HPDE6-E6E7 (cell line): ENCODE measurements at regions not wholly inside any gene's neighbourhood (a gene's known extent, or its start where the extent isn't known, plus 50 kb on each side); places are given as distances from the start of the nearest gene placed in this dataset.
"Not testable (repeated sequence)": the region's sequence is repeated elsewhere in the genome, so short reads cannot be mapped to it uniquely, and the experiment has no call there.

Experiments used
- DNase-seq: peaks from one replicate; pipeline ENCODE4 v3.0.0; 2011; ENCODE audit warnings: missing footprints; ENCODE audit errors: extremely low spot score

- DNase-seq, result no peak
Measured at GRCh38 chrX:113514906-113515305, 674.3 kb upstream of the AMOT start.

- DNase-seq, result no peak
Measured at GRCh38 chrX:113512700-113513395, 672.2 kb upstream of the AMOT start.

- DNase-seq, result no peak
Measured at GRCh38 chrX:113510586-113510985, 670.0 kb upstream of the AMOT start.

GRCh38 chrX:113492895-113493294, 652.3 kb upstream of the AMOT start:
- no peak for DNase-seq

GRCh38 chrX:113473418-113473817, 632.8 kb upstream of the AMOT start:
- DNase-seq, result no peak

- DNase-seq, result not testable (repeated sequence)
Measured at GRCh38 chrX:113473015-113473414, 632.4 kb upstream of the AMOT start.

GRCh38 chrX:113470166-113470565, 629.5 kb upstream of the AMOT start:
- no peak for DNase-seq

GRCh38 chrX:113457719-113458118, 617.1 kb upstream of the AMOT start:
- DNase-seq, result no peak

GRCh38 chrX:113455582-113455981, 615.0 kb upstream of the AMOT start:
- DNase-seq, result no peak

- DNase-seq, result no peak
Measured at GRCh38 chrX:113429011-113429410, 588.4 kb upstream of the AMOT start.

GRCh38 chrX:113422323-113422722, 581.7 kb upstream of the AMOT start:
- DNase-seq, result no peak

GRCh38 chrX:113421432-113421831, 580.8 kb upstream of the AMOT start:
- no peak for DNase-seq

- DNase-seq, result no peak
Measured at GRCh38 chrX:113412106-113412505, 571.5 kb upstream of the AMOT start.

- DNase-seq, result no peak
Measured at GRCh38 chrX:113408843-113409242, 568.2 kb upstream of the AMOT start.

- DNase-seq, result no peak
Measured at GRCh38 chrX:113400193-113400704, 559.6 kb upstream of the AMOT start.

GRCh38 chrX:113399506-113400192, 559.0 kb upstream of the AMOT start:
- DNase-seq, result no peak

GRCh38 chrX:113392355-113392754, 551.7 kb upstream of the AMOT start:
- no peak for DNase-seq

- no peak for DNase-seq
Measured at GRCh38 chrX:113391875-113392274, 551.2 kb upstream of the AMOT start.

GRCh38 chrX:113390531-113390930, 549.9 kb upstream of the AMOT start:
- DNase-seq, result no peak

GRCh38 chrX:113389846-113390245, 549.2 kb upstream of the AMOT start:
- no peak for DNase-seq

- DNase-seq, result no peak
Measured at GRCh38 chrX:113384628-113385027, 544.0 kb upstream of the AMOT start.

GRCh38 chrX:113373421-113373820, 532.8 kb upstream of the AMOT start:
- not testable (repeated sequence) for DNase-seq

GRCh38 chrX:113370006-113370405, 529.4 kb upstream of the AMOT start:
- no peak for DNase-seq
